ENCODE measurements at regions not wholly inside any gene's neighbourhood (a gene's known extent, or its start where the extent isn't known, plus 50 kb on each side); places are given as distances from the start of the nearest gene placed in this dataset.

DNA sequence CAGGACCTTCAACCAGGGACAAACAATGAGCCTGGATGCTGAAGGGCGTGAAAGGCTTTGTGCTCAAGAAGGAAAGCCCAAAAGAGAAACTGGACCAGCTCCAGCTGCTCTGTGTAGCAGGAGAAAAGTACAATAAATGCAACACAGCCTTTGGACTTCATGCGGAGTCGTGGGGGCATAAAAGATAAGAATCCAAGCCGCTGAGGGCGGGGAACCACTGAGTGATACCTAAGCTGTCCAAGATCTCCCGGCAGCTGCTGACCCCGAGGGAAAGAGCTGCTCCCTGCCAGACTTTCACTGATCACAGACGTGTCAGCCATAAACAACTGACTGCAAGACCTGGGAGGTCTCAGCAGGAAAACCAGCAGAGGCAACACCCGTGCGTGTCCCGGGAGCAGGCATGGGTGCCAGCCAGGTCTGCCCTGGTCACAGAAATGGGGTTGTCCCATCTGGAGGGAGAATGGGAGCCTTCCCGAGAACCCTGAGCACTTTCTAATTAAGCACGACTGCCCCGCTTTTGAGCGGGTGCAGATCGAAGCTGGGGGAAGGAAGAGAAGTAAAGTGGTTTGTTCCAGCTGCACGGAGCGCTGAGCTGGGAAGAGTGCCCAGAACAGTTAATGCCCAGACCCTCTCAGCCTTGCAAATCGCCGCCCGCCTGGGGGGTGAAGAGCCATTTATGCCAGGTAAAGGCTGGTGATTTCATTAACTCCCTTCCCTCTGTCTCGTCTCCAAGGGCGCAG, 68.3 kb upstream of the TARDBP start:
- no peak for FAIRE-seq
- Histone ChIP-seq H4K20me1 (replicated peaks in 1 of 2; ENCODE audit: control insufficient read depth in 1 of 2, insufficient read depth in 2 of 2, low read length in 2 of 2) (no peaks in the 10 kb centered on the region), H3K27ac (ENCODE audit: low read depth, low read length) (no peak overlapping the region), H3K79me1 (ENCODE audit: low read depth, low read length) (no peaks in the 10 kb centered on the region), H3K18ac (ENCODE audit: extremely low read depth, low read length) (no peak overlapping the region), H3K9me3 (ENCODE audit: insufficient read depth in 2 of 2, low read depth in 1 of 2, low read length in 1 of 2) (no peaks in the 10 kb centered on the region), H2BK15ac (ENCODE audit: low read length) (no peak overlapping the region), H2BK5ac (ENCODE audit: low read depth, low read length) (no peak overlapping the region), H3K79me2 (ENCODE audit: control insufficient read depth in 1 of 2, insufficient read depth in 2 of 2, low read length in 2 of 2) (no peaks in the 10 kb centered on the region), H3K23me2 (ENCODE audit: low read depth, low read length) (no peaks in the 10 kb centered on the region), H3K23ac (ENCODE audit: insufficient read length) (no peak overlapping the region), H4K5ac (ENCODE audit: insufficient read length, low read depth, low read length) (no peak overlapping the region), H3K4ac (replicated peaks; ENCODE audit: insufficient read length, low read depth, low read length) (no peak overlapping the region), H3K56ac (replicated peaks; ENCODE audit: insufficient read length, low read depth, low read length) (no peak overlapping the region), H3K4me3 (ENCODE audit: extremely low read depth in 1 of 4, insufficient read depth in 2 of 4, low read depth in 3 of 4, low read length in 4 of 4) (no peak overlapping the region), H2AK5ac (ENCODE audit: low read depth, low read length) (no peak overlapping the region), H2BK20ac (ENCODE audit: low read length) (no peak overlapping the region), H2BK120ac (replicated peaks; ENCODE audit: low read depth, low read length) (no peak overlapping the region), H3K14ac (ENCODE audit: insufficient read length) (no peak overlapping the region), H3K36me3 (ENCODE audit: control insufficient read depth in 2 of 4, insufficient read depth in 4 of 4, low read length in 3 of 4) (no peaks in the 10 kb centered on the region), H3K27me3 (replicated peaks in 1 of 4; ENCODE audit: control insufficient read depth in 3 of 4, extremely low read depth in 1 of 4, insufficient read depth in 3 of 4, low read length in 3 of 4) (peaks cover 0 to 3% (median 0%) of the 10 kb centered on the region in 4 experiments; a peak in 2 of 7 replicates), H3K4me2 (ENCODE audit: insufficient read depth in 1 of 2, low read depth in 2 of 2, low read length in 2 of 2) (no peak overlapping the region), H2BK12ac (ENCODE audit: low read depth, low read length) (peak overlapping the region; percentile 68; the same call in 1 of the 2 replicates), H3K9ac (replicated peaks in 1 of 4; ENCODE audit: extremely low read depth in 1 of 4, low read depth in 3 of 4, low read length in 3 of 4) (no peak overlapping the region), H4K8ac (ENCODE audit: extremely low read depth, insufficient read depth, low read length) (no peak overlapping the region; the same call in 1 of the 2 replicates), H4K91ac (replicated peaks; ENCODE audit: insufficient read length, low read length) (peak overlapping the region; percentile 45), H2AFZ (ENCODE audit: low read length) (no peak overlapping the region), H3K4me1 (replicated peaks in 1 of 4; ENCODE audit: control insufficient read depth in 3 of 4, insufficient read depth in 4 of 4, low read length in 3 of 4) (peaks cover 0 to 1% (median 0%) of the 10 kb centered on the region in 4 experiments; a peak in 1 of 7 replicates)
- WGBS, 2 experiments (ENCODE audit: extremely low coverage in 1 of 2, insufficient coverage in 1 of 2, insufficient read length in 1 of 2, insufficient replicate concordance in 2 of 2, low coverage in 1 of 2, low lambda C conversion rate in 2 of 2, missing lambda C conversion rate in 1 of 2), result 88% methylated on average over 23 of the region's 23 CpGs; no CpG with 5 or more reads in 1 of the 2 experiments
- POLR2A ChIA-PET (ENCODE audit: partially characterized antibody), result no interaction called here
- DNase-seq (ENCODE audit: low read depth in 1 of 2, low spot score in 2 of 2), result no peak
- CTCF ChIA-PET (ENCODE audit: partially characterized antibody), result interaction anchor here (0.6 to 2.6 kb wide), 10 partner anchors 10 to 448 kb away, joined by 3 to 10 read pairs (median 3); no protein-coding TSS in a partner anchor

All from H1 (cell line).